ENCODE measurements at regions not wholly inside any gene's neighbourhood (a gene's known extent, or its start where the extent isn't known, plus 50 kb on each side); places are given as distances from the start of the nearest gene placed in this dataset.

DNA sequence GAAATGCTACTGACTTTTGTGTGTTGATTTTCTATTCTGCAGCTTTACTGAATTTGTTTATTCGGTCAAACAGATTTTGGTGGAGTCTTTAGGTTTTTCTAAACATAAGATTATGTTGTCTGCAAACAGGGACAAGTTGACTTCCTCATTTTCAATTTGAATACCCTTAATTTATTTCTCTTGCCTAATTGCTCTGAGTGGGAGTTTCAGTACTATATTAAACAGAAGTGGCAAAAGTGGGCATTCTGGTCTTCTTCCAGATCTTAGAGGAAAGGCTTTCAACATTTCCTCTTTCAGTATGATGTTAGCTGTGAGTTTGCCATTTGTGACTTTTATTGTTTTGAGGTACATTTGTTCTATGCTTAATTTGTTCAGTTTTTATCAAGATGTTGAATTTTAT lies 268.5 kb downstream of the WNT5A start:
- no peak for DNase-seq

DNA sequence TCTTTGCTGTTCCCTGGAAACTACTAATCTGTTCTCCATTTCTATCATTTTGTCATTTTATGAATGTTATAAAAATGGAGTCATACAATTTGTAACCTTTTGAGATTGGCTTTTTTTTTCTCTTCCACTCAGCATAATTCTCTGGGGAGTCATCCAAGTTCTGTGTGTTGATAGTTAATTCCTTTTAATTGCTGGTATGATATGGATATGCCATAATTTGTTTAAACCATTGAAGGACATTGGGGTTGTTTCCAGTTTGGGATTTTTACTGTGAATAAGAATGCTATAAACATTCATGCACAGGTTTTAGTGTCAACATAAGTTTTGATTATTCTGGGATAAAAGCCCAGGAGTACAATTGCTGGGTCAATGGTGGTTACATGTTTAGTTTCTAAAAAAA lies 279.4 kb downstream of the WNT5A start:
- no peak for DNase-seq

DNA sequence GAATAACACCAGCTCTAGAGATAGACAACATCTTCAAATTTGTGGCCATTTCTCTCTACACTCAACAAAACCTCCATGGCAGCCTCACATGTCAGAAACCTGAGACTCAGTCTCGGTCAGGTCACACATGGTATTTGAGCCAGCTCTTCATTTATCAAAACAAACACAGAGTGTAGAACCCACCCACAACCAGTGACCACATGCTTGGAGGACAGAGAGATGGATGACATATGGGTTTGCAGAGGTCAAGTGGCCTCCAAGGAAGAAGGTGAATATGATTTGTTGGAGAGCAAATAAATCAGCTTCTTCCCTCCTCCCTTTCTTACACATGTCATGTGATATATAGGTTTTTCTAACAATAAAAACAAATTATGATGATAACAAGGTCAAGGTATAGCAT lies 278.1 kb upstream of the LRTM1 start:
- peak; percentile 11 for DNase-seq

DNA sequence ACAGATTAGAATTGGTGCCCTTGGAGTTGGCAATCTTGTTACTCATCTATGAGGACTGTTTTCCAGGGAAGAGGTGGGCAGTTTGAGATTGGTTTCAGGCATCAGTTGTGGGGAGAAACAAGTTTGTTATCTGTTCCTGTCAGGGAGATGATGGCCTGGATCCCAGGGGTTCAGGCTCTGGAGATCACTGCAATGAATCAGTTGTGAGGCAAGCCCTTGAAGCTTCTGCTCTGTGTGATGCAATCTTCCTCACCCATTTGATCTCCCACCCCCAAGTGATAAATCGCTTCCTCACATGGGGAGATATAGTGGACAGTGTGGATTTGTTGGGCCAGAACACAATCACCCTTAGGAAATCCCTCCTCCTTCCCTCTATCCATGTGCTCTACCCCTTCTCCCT lies 276.6 kb upstream of the LRTM1 start:
- no peak for DNase-seq

DNA sequence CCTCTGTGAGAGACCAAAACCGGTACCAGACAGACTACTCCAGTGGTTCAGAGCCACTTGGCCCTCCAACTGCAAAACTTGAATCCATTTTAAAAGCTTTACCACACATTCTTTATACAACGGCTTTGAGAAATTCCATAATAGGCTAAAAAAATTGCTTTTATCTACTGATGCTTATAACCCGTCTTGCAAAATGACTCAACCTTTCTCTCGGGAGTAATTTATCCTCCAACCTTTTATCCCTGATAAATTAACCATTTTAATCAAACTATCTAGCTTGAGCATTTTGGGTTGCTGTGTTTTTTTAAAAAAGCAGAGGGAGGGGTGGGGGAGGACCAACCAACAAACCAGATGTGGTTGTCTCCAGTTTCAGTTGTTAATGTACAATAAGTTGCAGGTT lies 275.7 kb upstream of the LRTM1 start:
- DNase-seq, result no peak

DNA sequence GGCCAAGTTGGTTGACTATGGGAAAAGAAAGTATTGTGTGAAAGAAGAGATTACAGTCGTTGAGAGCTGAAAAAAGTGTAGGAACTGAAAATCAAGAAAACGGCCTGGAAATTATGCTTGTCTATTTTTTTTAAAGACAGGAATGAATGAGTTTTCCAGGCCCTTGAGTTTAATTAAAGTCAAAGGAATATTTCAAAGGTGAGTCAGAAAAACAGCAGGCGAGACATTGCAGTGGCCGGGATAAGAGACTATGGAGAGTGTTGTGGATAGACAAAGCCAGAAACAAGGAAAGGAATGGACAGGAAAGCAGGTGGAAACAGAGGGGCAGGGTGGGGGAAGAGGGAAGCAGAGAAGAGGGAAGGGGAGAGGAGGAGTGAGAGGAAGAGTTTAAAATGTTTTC lies 275.1 kb upstream of the LRTM1 start:
- DNase-seq, result no peak

DNA sequence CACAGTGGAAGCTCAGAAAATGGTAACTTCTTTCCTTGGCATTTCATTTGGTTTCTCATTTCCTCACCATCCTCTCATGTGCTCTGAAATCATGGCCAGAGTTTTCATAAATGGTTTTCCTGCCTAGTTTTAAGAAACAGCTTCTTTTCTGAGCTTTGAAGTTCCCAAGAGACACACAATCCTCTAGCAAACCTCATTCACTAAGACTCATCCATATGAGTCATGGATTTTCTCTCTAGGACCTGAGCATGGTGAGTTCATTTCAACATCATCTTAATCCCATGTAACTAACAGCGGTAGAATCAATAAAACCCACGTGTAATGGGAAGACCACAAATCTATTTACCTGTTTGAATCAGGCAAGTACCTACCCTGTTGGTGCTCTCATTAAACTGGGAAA lies 274.5 kb upstream of the LRTM1 start:
- DNase-seq, result no peak

DNA sequence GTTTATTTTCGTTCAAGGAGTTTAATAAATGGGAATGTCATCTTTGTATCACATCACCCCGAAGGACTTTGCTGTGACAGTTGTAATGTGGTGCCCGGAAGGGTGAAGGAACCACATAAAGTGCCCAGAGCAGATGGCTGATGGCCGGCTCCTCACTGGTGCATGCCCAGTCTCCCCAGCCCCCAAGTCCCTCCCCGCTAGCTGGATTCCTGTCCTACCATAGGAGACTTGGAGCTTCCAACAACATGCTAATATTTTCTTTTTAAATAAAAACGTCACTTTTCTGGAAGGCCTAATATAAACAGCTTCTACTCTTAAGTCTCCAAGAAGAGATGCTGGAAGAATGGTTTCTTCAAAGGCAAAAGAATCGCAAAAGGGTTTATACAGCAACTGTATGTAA lies 273.9 kb upstream of the LRTM1 start:
- no peak for DNase-seq

DNA sequence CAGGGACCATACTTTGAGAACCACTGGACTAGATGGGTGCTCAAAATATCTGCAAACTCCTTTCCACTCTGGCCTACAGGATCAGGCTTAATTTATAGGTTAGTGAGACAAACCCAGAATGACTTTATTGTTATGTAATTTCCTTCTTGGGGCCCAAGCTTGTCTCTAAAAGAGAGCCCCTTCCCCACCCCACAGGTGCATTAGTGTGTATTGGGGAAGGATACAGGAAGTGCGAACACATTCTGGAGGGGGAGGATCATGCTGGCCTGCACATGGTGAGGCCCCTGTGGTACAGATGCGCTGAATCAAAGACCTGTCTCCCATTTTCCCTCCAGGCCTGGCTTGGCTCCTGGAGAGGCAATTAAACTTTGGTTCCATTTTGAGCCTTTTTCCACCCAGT lies 273.0 kb upstream of the LRTM1 start:
- no peak for DNase-seq

DNA sequence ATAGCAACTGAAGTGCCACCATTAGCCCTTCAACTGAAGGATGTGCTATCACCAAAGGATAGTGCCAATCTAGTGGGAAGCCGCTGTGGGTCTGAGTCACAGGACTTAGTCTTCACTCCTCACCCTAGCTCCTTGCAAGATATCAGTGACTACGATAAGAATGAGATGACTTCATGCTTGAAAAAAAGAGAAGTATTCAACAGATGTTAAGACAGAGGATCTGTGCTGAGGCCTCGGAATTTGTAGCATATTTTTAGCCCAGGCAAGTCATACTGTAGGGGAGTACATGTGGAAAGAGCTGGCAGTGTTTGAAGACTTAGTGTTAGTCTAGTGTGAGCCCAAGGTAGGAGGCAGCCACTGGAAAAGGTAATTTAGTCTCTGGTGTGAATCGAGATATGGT lies 270.7 kb upstream of the LRTM1 start:
- DNase-seq, result no peak

DNA sequence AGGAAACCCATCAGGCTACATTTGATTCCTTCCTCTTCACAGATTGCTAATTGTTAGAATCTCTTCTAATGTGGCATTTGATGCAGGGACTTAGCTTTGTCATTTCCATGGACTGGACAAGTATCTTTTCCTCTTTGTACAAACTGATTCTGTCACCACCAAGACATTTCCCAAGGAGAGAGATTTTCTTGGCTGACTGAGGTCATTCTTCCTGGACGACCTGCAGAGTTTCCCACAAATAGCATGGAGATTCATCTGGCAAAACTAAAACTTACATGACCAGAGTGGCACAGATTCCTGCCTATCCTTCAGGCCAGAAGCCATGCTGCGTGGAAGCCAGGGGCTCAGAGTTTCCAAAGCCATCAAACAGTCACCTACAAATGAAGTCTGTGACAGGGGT lies 269.2 kb upstream of the LRTM1 start:
- no peak for DNase-seq

DNA sequence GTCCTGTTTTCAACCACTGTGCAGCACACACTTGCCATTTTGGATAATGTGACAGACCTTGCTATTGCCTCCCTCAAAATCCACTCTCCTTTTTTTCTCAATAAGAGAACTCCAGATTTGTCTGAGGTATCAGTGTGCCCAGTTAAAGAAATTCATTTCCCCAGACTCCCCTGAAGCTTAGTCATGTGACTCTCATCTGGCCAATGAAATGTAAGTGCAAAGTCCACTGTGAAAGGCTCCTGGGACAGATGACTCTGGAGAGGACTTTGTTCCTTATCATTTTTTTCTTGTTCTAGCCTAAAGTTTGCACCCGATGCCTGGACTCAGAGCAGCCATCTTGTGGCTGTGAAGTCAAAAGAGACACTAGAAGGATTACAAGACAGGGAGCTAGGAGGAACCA lies 268.6 kb upstream of the LRTM1 start:
- DNase-seq, result peak; percentile 15

DNA sequence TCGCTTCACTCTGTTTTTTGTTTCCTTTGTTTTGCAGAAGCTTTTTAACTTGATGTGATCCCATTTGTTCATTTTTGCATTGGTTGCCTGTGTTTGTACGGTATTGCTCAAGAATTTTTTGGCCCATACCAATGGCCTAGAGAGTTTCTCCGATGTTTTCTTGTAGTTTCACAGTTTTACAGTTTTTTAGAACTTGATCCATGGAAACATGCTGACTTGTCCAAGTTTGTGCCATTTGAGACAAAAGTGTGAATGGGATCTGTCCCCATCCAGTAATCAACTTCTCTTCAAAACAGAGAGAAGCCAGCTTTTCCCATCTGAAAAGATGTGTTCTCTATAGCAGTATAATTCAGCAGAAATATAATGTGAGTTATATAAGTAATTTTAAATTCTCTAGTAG lies 266.5 kb upstream of the LRTM1 start:
- no peak for DNase-seq

DNA sequence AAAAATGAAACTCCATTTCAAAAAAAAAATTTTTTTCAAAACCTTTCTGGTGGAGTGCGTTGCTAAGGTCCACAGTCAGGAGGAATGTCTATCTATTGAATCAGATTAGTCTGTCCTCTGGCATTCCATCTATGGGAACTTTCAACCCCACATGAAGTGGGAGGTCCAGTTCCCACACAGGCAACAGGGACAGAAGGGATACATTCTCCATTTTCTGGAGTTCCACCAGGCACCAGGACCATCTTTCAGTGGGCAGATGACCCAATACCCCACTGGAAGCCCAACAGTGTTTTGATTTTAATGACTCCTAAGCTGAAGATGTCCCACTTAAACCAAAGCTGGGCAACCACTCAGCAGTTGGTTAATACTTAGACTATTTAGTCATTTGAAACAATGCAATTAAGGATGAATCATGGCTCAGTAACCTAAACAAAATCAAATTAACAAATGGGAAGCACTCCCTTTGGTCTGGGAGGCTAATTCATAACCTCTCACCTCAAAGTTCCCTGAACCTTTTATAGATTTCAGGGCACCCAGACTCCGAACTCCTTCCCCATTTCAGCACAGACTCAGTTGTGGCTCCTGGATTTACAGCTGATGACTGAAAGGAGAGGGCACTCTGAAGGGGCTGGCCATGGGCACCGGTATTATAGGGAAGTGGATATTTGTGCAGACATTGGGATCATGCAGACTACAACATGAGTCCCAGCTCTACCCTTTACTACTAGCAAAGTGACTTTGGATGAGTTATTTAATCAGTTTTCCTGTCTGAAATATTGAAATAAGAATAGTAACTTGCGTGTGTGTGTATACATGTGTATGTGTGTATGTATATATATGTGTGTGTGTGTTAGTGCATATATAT lies 264.3 kb upstream of the LRTM1 start:
- no peak for DNase-seq

DNA sequence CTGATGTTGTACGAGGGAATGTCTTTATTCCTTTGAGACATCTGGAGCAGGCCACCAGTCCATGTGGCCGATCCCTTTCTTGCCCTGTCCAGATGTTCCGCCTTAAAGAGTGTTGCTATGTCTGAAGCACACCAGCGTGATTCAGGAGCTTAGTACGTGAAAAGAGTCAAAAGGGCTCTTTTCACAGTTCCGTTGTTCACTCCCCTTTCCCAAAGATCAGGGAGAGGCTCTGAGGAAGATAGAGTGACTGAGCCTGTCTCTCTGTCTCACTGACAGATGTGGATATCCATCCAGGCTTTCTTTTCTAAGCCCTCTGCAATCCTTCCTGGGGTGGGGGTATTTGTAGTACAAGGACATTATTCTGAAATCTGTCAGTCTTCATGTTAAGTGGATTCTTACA lies 262.5 kb upstream of the LRTM1 start:
- no peak for DNase-seq

DNA sequence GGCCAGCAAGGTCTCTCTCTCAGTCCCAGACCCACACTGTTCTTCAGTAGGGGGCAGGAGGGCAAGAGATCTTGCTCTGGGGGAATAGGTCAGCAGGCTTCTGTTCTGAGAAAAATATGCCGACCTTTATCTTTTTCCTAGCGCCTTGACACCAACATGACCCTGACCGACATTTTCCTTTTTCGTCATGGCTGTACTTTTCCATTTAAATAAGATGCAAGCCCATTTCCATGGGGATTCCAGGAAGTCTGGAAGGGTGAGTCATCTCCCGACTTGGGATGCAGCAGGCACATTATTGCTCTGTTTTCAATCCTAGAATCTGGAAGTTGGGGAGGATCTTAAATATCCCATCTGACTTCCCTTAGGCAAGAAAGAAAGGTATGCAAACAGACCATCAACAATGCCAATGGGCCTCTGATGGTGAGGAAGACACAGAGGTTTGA lies 261.5 kb upstream of the LRTM1 start:
- no peak for DNase-seq

DNA sequence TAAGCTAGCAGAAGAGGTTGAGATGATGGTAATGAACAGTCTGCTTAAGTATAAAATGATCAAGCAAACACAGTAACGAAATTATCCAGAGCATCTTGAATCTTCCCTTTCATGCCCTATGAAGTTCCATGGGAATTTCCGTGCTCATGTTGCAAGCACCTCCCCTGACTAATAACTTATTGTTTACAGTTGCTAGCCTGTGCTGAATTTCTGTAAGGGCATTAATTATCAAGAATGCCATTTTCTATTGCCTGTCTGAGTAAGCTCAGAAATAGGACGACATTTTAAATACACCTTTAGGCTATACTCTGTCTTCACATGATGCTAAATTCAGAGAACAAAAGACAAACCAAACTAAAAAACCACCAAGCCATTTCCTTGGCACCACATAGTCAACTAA lies 257.5 kb upstream of the LRTM1 start:
- no peak for DNase-seq

DNA sequence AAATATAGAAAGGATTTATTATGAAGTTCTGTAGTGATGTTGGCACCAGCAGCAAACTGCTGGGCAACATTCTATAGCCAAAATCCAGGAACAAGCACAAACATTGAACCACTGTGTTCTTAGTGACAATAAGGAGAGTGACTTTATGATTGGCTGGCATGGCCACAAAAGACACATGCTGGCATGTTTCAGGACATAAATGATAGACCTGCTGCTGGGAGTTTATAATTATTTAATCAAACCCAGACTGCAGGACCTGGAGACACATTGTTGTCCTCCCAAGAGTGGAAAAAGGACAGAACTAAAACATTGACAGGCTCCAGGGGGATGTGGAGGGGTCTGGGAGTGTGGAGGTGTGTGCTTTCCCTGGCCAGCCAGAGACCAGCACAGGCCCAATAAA lies 255.3 kb upstream of the LRTM1 start:
- DNase-seq, result no peak

DNA sequence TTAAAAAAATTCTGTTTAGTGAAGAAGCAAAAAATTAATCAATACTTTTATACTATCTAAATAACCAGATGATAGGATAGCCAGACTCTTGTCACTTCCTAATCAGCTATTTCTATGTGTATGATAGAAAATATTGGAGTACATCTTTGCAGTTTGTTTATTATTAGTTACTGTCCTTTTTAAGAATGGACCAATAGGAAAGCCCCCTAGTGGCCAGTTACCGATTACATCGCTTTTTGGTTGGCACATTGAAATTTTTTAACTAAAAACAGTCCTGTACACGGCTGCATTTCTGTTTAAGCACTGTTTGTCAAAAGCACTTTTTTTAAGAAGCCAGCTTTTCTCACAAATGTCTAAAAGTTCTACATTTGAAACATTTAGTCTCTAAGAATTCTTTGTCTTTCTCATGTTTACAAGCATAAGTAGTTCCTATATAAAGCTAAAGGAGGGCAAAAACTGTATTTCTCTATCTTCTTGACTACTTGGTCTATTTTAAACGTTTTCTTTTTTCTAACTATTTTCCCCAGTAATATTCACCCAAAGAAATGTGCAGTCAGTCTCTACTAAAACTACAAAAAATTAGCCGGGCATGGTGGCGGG lies 253.2 kb upstream of the LRTM1 start:
- DNase-seq, result peak; percentile 52

DNA sequence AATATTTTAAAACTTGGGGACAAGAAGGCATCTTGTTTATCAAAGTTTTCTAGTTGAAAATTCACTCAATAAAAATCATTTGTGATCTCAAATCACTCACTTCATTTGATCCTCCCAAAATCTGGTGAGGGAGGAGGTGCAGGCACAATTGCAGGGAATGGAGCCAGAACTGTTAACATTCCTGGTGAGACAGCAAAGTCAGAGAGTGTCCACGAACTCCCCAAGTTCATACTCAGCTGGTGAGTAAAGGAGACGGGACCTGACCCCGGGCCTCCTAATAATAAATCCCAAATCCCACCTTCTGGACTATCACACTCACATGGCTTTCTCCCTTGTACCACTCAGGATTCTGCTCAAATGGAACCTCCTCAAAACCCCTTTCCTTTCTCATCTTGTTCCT lies 252.3 kb upstream of the LRTM1 start:
- DNase-seq, result no peak

DNA sequence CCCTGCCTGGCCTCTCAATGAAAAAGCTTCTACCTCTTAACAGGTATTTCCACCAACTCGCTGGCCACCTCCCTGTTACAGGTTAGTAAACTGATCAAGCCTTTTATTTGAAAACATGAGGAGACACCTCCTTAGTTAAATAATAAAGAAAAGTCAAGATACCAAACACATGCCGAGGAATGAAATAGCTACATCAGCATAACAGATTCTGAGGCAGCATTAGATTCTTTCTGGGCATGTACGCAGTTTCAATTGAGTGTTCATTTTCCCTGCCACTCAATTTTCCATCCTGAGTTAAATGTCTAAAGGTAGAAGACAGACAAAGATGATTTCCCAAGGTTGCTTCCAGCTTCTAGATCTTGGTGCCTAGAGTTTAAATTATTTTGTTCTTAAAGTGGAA lies 250.5 kb upstream of the LRTM1 start:
- DNase-seq, result no peak

DNA sequence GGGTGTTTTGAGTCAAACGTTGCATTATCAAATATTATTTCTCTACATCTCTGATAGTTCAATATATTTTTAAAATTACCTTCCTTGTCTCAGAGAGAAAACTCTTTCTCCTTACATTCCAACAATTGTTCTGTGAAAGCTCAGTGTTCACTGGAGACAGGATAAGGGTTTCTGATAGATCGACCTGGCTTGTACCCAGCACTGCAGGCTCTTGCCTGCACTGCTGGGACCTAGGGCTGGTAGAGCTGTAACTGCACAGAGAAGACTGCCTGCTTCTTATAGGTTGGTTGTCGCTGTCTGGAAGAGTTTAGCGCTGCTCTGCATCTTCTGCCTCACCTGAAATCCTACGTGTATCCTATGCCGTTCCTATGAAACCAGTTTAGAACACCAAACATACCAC lies 249.9 kb upstream of the LRTM1 start:
- no peak for DNase-seq

DNA sequence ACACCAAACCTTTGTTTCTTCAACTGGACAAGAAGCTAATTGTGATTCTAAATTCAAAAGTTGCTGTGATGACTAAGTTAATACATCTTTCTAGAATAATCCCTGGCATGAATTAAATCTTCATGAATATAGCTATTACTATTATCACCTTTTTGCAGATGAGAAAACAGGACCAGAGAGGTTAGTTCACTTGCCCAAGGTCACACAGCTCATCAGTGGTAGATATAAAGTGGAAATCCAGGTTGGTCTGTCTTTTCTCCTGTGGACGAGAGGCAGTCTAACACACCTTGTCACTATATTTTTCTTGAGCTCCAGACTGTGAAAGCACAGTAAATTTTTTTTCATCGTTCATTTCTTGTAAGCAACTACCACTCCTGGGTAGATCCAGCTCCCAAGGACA lies 247.6 kb upstream of the LRTM1 start:
- DNase-seq, result no peak

DNA sequence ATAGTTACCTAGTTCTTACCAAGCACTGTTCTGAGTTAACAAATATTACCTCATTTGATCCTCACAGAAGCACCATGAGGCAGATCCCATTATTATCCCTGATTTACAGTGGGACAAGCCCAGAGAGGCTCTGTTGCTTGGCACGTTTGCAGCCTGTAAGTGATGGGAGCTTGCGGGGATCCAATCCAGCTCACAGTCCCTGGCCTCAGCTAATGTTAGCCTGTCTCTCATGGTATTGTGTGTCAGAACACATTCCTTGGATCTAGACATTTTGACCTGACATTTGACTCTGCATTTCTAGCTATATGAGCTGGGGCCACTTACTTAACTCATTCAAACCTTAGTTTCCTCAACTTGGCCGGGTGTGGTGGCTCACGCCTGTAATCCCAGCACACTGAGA lies 246.9 kb upstream of the LRTM1 start:
- DNase-seq, result no peak

DNA sequence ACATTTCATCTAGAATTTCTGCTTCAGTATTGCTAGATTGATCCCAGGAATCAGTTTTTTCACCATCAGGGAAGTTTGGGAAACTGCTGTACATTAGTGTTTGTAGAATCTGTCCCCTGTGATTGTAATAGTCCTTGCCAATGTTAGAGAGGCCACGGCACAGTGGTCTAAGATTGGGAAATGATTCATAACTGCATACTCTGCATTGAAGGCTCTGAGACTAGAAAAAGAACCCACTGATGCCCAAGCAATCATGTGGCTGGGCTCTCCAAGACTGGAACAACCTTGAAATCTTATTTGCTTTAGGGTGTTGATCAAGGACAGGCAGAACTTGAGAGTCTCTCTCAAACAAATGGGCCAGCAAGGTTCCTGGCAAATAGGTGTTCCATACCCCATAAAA lies 245.6 kb upstream of the LRTM1 start:
- no peak for DNase-seq
